ENCODE measurements at regions not wholly inside any gene's neighbourhood (a gene's known extent, or its start where the extent isn't known, plus 50 kb on each side); places are given as distances from the start of the nearest gene placed in this dataset.
"Not testable (repeated sequence)": the region's sequence is repeated elsewhere in the genome, so short reads cannot be mapped to it uniquely, and the experiment has no call there.

DNA sequence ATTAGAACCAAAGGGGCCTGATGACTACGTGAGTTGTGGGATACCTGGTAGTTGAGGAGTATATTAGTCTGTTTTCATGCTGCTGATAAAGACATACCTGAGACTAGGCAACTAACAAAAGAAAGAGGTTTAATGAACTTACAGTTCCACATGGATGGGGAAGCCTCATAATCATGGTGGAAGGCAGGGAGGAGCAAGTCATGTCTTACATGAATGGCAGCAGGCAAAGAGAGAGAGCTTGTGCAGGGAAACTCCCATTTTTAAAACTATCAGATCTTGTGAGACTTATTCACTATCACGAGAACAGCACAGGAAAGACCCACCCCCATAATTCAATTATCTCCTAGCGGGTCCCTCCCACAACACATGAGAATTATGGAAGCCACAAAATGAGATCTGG, 98.4 kb downstream of the APIP start:
- not testable (repeated sequence) for H3K9ac ChIP-seq (ENCODE audit: low read depth in 1 of 2, low read length in 2 of 2); H3K9me3 ChIP-seq (ENCODE audit: control insufficient read depth in 1 of 2, low read length in 2 of 2); H3K4me3 ChIP-seq (ENCODE audit: low read depth in 1 of 2, low read length in 2 of 2); H3K4me1 ChIP-seq (ENCODE audit: control insufficient read depth in 1 of 2, insufficient read depth in 2 of 2, low read length in 2 of 2); H3K27me3 ChIP-seq (ENCODE audit: control insufficient read depth in 1 of 2, insufficient read depth in 2 of 2, low read length in 2 of 2); H3K36me3 ChIP-seq (ENCODE audit: control insufficient read depth in 1 of 2, insufficient read depth in 2 of 2, low read length in 2 of 2); H3K27ac ChIP-seq (ENCODE audit: low read depth, low read length)

DNA sequence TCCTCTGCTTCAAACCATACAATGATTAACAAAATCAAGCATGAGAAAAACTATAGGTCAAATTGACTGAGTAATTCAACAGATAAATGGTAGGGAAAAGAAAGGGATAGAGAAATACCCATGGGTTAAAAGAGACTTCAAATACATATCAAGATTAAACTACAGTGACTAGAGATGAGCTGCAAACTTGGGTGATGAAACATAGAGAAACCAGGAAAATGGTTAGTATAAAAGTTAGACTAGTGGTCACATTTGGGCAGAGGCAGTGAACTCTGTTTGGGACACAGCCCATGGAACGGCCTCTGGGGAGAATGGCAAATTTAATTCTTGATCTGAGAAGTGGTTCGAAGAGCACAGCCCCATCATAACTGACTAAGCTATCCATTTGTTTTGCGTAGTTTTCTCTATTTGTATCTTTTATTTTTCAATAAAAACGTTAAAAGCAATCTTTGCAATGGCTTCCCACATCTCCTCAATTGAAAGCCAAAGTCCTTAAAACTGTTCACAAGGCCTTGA, 99.4 kb downstream of the APIP start:
- H3K36me3 ChIP-seq (ENCODE audit: control insufficient read depth in 1 of 2, insufficient read depth in 2 of 2, low read length in 2 of 2): no peaks in the 10 kb centered on the region
- H3K27ac ChIP-seq (ENCODE audit: low read depth, low read length): no peak overlapping the region
- H3K4me1 ChIP-seq (ENCODE audit: control insufficient read depth in 1 of 2, insufficient read depth in 2 of 2, low read length in 2 of 2): no peaks in the 10 kb centered on the region
- H3K9ac ChIP-seq (ENCODE audit: low read depth in 1 of 2, low read length in 2 of 2): no peak overlapping the region
- no peaks in the 10 kb centered on the region for H3K27me3 ChIP-seq (ENCODE audit: control insufficient read depth in 1 of 2, insufficient read depth in 2 of 2, low read length in 2 of 2)
- no peak overlapping the region for H3K4me3 ChIP-seq (ENCODE audit: low read depth in 1 of 2, low read length in 2 of 2)
- H3K9me3 ChIP-seq (ENCODE audit: control insufficient read depth in 1 of 2, low read length in 2 of 2): no peaks in the 10 kb centered on the region

DNA sequence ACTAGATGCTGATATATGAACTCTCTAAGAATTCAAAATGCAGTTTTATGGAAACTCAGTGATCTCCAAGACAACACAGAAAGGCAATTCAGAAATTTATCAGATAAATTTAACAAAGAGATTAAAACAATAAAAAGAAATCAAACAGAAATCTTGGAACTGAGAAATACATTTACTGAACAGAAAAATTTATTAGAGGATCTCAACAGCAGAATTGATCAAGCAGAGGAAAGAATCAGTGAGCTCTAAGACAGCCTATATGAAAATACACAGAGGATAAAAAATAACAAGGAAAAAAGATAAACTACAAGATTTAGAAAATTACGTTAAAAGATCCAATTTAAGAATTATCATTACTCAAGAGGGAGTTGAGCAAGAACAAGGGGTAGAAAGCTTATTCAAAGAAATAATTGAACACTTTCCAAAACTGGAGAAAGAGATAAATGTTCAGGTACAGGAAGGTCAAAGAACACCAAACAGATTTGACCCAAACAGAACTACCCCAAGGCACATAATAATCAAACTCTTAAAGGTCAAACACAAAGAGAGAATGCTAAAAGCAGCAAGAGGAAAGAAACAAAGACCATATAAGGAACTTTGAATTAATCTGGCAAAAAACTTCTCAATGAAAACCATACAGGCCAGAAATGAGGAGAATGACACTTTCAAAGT, 103.1 kb downstream of the APIP start:
- H3K4me3 ChIP-seq (ENCODE audit: low read depth in 1 of 2, low read length in 2 of 2): no peak overlapping the region
- H3K9me3 ChIP-seq (ENCODE audit: control insufficient read depth in 1 of 2, low read length in 2 of 2): no peaks in the 10 kb centered on the region
- H3K27ac ChIP-seq (ENCODE audit: low read depth, low read length): no peak overlapping the region
- no peaks in the 10 kb centered on the region for H3K27me3 ChIP-seq (ENCODE audit: control insufficient read depth in 1 of 2, insufficient read depth in 2 of 2, low read length in 2 of 2)
- no peaks in the 10 kb centered on the region for H3K36me3 ChIP-seq (ENCODE audit: control insufficient read depth in 1 of 2, insufficient read depth in 2 of 2, low read length in 2 of 2)
- H3K9ac ChIP-seq (ENCODE audit: low read depth in 1 of 2, low read length in 2 of 2): no peak overlapping the region
- H3K4me1 ChIP-seq (ENCODE audit: control insufficient read depth in 1 of 2, insufficient read depth in 2 of 2, low read length in 2 of 2): no peaks in the 10 kb centered on the region

DNA sequence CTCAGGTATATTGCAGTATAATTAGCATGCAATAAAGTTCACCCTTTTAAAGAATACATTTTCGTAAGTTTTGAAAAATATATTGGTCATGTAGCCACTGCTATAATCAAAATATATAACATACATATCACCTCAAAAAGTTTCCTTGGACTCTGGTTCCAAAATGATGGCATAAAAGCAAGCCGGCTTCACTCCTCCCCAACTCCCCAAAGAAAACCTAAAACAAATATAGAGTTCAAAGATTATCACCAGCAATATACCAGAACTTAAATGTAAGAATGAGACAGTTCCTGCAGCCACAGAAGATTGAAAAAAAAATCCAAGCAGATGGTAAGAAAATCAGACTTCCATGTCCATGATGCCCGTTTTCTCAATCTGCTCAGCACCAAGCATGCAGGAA, 104.3 kb downstream of the APIP start:
- Histone ChIP-seq H3K9me3 (ENCODE audit: control insufficient read depth in 1 of 2, low read length in 2 of 2) (no peaks in the 10 kb centered on the region), H3K27ac (ENCODE audit: low read depth, low read length) (no peak overlapping the region), H3K4me3 (ENCODE audit: low read depth in 1 of 2, low read length in 2 of 2) (no peak overlapping the region), H3K36me3 (ENCODE audit: control insufficient read depth in 1 of 2, insufficient read depth in 2 of 2, low read length in 2 of 2) (no peaks in the 10 kb centered on the region), H3K9ac (ENCODE audit: low read depth in 1 of 2, low read length in 2 of 2) (no peak overlapping the region), H3K4me1 (ENCODE audit: control insufficient read depth in 1 of 2, insufficient read depth in 2 of 2, low read length in 2 of 2) (no peaks in the 10 kb centered on the region), H3K27me3 (ENCODE audit: control insufficient read depth in 1 of 2, insufficient read depth in 2 of 2, low read length in 2 of 2) (no peaks in the 10 kb centered on the region)

DNA sequence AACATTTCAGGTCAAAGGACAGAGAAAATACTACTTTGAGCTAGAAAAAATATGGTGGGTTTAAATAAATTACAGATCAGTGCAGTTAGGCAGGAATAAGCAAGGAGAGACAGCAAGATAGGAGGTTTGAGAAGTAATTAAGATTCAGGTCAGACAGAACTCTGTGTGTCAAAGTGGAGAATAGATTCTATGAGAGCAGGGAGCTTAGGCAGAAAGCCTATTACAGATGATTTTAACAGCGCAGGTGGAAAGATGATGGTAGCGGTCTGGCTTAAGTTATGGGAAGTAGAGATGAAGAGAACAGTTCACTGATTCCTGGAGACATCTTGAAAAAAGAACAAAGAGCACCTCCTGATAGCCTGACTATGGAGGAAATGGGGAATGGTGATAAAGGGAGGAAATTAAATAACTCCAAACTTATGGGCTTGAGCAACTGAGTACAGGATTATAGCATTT, 106.0 kb downstream of the APIP start:
- H3K27me3 ChIP-seq (ENCODE audit: control insufficient read depth in 1 of 2, insufficient read depth in 2 of 2, low read length in 2 of 2): no peaks in the 10 kb centered on the region
- no peak overlapping the region for H3K4me3 ChIP-seq (ENCODE audit: low read depth in 1 of 2, low read length in 2 of 2)
- no peaks in the 10 kb centered on the region for H3K4me1 ChIP-seq (ENCODE audit: control insufficient read depth in 1 of 2, insufficient read depth in 2 of 2, low read length in 2 of 2)
- no peak overlapping the region for H3K9ac ChIP-seq (ENCODE audit: low read depth in 1 of 2, low read length in 2 of 2)
- H3K27ac ChIP-seq (ENCODE audit: low read depth, low read length): no peak overlapping the region
- H3K36me3 ChIP-seq (ENCODE audit: control insufficient read depth in 1 of 2, insufficient read depth in 2 of 2, low read length in 2 of 2): no peaks in the 10 kb centered on the region
- no peaks in the 10 kb centered on the region for H3K9me3 ChIP-seq (ENCODE audit: control insufficient read depth in 1 of 2, low read length in 2 of 2)

DNA sequence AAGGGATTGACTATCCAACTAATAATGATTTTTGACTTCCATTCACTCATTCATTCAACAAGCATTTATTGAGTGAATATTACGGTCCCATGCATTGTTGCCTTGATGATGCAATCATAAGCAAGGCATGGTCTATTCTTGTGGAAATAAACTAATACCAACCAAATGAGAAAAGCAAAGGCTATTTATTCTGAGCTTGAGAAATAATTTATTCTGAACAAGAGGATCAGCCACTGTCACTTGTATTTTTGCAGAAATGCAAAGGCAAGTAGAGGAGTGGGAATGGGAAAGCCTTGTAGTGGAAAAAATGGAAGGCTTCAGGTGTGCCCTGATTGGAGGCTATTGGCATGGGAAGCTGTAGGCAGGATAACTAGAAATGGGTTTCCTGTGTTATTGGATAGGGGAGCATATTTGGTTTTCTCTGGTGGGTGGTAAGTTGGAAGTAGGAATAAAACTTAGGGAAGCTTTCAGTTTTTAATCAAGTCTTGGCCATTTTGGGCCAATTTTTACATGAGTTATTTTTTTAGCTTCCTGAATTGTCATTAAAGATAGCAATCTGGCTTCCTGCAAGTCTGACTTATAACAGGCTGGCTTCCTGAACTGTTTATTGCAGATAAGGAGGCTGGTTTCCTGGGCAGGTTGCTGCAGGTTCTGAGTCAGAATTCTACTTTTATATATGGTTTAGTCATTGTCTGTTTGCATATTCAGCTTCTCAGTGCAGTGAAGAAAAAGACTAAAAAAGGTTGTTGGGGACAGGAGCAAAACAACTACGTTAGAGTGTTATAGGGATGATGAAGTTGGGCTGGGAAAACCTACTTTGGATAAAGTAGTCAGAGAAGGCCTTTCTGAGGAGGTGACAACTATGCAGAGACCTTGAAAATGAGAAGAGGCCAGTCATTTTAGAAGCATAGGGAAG, 106.7 kb downstream of the APIP start:
- no peaks in the 10 kb centered on the region for H3K9me3 ChIP-seq (ENCODE audit: control insufficient read depth in 1 of 2, low read length in 2 of 2)
- H3K36me3 ChIP-seq (ENCODE audit: control insufficient read depth in 1 of 2, insufficient read depth in 2 of 2, low read length in 2 of 2): no peaks in the 10 kb centered on the region
- H3K27me3 ChIP-seq (ENCODE audit: control insufficient read depth in 1 of 2, insufficient read depth in 2 of 2, low read length in 2 of 2): no peaks in the 10 kb centered on the region
- H3K27ac ChIP-seq (ENCODE audit: low read depth, low read length): no peak overlapping the region
- H3K4me3 ChIP-seq (ENCODE audit: low read depth in 1 of 2, low read length in 2 of 2): no peak overlapping the region
- no peak overlapping the region for H3K9ac ChIP-seq (ENCODE audit: low read depth in 1 of 2, low read length in 2 of 2)
- no peaks in the 10 kb centered on the region for H3K4me1 ChIP-seq (ENCODE audit: control insufficient read depth in 1 of 2, insufficient read depth in 2 of 2, low read length in 2 of 2)

DNA sequence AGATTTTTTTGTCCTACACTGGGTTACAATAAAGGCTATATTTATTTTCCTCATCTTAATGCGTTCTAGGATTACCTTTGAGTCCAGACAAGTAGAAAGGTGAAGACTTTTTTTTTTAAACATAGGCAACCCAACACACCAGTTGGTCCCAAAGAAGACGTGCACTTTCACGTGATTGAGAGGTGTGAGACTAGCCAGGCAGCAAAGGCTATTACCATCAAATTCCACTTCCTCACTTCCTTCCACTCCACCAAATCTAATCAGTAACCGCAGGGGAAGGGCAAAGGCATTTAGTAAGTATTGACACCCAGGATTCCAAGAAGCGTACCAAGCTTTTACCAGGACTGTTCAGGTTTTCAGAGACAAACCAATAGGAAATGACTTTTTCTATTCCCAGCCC, 109.3 kb downstream of the APIP start:
- H3K9ac ChIP-seq (ENCODE audit: low read depth in 1 of 2, low read length in 2 of 2): no peak overlapping the region
- H3K36me3 ChIP-seq (ENCODE audit: control insufficient read depth in 1 of 2, insufficient read depth in 2 of 2, low read length in 2 of 2): no peaks in the 10 kb centered on the region
- no peak overlapping the region for H3K27ac ChIP-seq (ENCODE audit: low read depth, low read length)
- H3K4me1 ChIP-seq (ENCODE audit: control insufficient read depth in 1 of 2, insufficient read depth in 2 of 2, low read length in 2 of 2): no peaks in the 10 kb centered on the region
- H3K9me3 ChIP-seq (ENCODE audit: control insufficient read depth in 1 of 2, low read length in 2 of 2): no peaks in the 10 kb centered on the region
- no peaks in the 10 kb centered on the region for H3K27me3 ChIP-seq (ENCODE audit: control insufficient read depth in 1 of 2, insufficient read depth in 2 of 2, low read length in 2 of 2)
- H3K4me3 ChIP-seq (ENCODE audit: low read depth in 1 of 2, low read length in 2 of 2): no peak overlapping the region

DNA sequence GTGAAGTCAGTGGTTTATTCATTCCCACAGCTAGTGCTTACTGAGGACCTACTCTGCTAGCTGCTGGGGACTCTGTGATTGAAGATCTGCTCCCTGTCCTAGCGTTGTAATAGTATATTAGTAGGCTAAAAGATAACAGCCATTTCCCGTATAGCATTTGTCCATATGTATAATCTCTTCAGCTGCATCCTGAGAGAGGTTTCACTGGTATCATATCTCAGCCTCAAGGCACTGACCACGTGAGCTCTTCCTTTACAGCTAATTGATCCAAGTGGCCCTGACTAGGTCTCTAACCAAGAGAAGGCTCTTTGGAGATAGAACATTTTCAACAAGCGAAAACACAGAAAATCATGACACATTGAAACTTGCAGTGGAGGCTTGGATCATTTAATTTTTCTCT, 110.2 kb downstream of the APIP start:
- Histone ChIP-seq H3K9ac (ENCODE audit: low read depth in 1 of 2, low read length in 2 of 2) (no peak overlapping the region), H3K4me1 (ENCODE audit: control insufficient read depth in 1 of 2, insufficient read depth in 2 of 2, low read length in 2 of 2) (no peaks in the 10 kb centered on the region), H3K27me3 (ENCODE audit: control insufficient read depth in 1 of 2, insufficient read depth in 2 of 2, low read length in 2 of 2) (no peaks in the 10 kb centered on the region), H3K9me3 (ENCODE audit: control insufficient read depth in 1 of 2, low read length in 2 of 2) (no peaks in the 10 kb centered on the region), H3K4me3 (ENCODE audit: low read depth in 1 of 2, low read length in 2 of 2) (no peak overlapping the region), H3K27ac (ENCODE audit: low read depth, low read length) (no peak overlapping the region), H3K36me3 (ENCODE audit: control insufficient read depth in 1 of 2, insufficient read depth in 2 of 2, low read length in 2 of 2) (no peaks in the 10 kb centered on the region)

DNA sequence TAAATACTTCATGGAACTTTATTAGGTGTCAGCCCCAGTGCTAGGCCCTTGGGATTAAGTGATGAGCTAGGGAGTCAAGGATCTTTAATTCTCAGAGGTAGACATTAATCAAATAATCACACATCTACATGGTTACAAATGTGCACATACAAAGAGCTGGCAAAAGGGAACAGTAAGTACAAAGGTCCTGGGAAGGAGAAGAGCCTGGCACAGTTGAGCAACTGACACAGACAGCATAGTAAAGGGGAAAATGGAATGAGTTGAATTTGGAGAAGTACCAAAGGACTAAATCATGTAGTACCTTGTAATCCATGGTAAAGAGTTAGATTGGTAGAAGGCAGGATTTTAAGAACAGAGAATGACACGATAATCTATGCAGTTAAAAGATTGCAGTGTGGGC, 116.3 kb downstream of the APIP start:
- H3K36me3 ChIP-seq (ENCODE audit: control insufficient read depth in 1 of 2, insufficient read depth in 2 of 2, low read length in 2 of 2): no peaks in the 10 kb centered on the region
- H3K27me3 ChIP-seq (ENCODE audit: control insufficient read depth in 1 of 2, insufficient read depth in 2 of 2, low read length in 2 of 2): no peaks in the 10 kb centered on the region
- H3K9ac ChIP-seq (ENCODE audit: low read depth in 1 of 2, low read length in 2 of 2): no peak overlapping the region
- no peaks in the 10 kb centered on the region for H3K4me1 ChIP-seq (ENCODE audit: control insufficient read depth in 1 of 2, insufficient read depth in 2 of 2, low read length in 2 of 2)
- no peak overlapping the region for H3K27ac ChIP-seq (ENCODE audit: low read depth, low read length)
- H3K9me3 ChIP-seq (ENCODE audit: control insufficient read depth in 1 of 2, low read length in 2 of 2): no peaks in the 10 kb centered on the region
- no peak overlapping the region for H3K4me3 ChIP-seq (ENCODE audit: low read depth in 1 of 2, low read length in 2 of 2)

DNA sequence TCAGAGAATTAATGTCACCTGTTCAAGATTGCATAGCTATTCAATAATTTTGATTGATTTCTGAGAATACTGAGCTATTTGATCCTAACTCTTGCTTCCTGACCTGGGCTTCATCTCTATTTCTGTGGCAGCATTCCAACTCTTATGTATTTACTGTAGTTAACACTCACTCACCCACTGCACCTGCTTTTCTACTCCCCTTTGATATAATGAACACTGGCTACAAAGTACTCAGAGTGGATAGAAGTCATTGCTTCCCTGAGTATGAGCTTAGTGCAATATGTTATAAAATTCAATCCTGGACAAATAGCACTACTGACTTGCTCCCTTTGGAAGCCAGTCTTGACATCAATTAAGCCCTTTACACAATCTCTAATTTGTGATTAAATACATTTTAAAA, 117.2 kb downstream of the APIP start:
- Histone ChIP-seq H3K9ac (ENCODE audit: low read depth in 1 of 2, low read length in 2 of 2) (no peak overlapping the region), H3K27ac (ENCODE audit: low read depth, low read length) (no peak overlapping the region), H3K9me3 (ENCODE audit: control insufficient read depth in 1 of 2, low read length in 2 of 2) (no peaks in the 10 kb centered on the region), H3K4me3 (ENCODE audit: low read depth in 1 of 2, low read length in 2 of 2) (no peak overlapping the region), H3K36me3 (ENCODE audit: control insufficient read depth in 1 of 2, insufficient read depth in 2 of 2, low read length in 2 of 2) (no peaks in the 10 kb centered on the region), H3K27me3 (ENCODE audit: control insufficient read depth in 1 of 2, insufficient read depth in 2 of 2, low read length in 2 of 2) (no peaks in the 10 kb centered on the region), H3K4me1 (ENCODE audit: control insufficient read depth in 1 of 2, insufficient read depth in 2 of 2, low read length in 2 of 2) (no peaks in the 10 kb centered on the region)
